Naive thymus-derived CD4-positive, alpha-beta T cell (primary cell): ENCODE measurements at regions not wholly inside any gene's neighbourhood (a gene's known extent, or its start where the extent isn't known, plus 50 kb on each side); places are given as distances from the start of the nearest gene placed in this dataset.
"Not testable (repeated sequence)": the region's sequence is repeated elsewhere in the genome, so short reads cannot be mapped to it uniquely, and the experiment has no call there.

ENCODE experiments used
- ATAC-seq: fragments of 150-1000 bp; cut with Tn5 transposase; 2 replicates; pipeline ENCODE4 v1.10.0; 2021; ENCODE audit warnings: mild to moderate bottlenecking, moderate library complexity
- CTCF ChIA-PET: fragments of 350-600 bp; sonication (Branson Sonifier 250); formaldehyde crosslinking; loops from one replicate; lab custom pipeline; 2021; ENCODE audit warnings: antibody characterized with exemption; lab: Charles Lee
- POLR2A ChIA-PET: fragments of 350-600 bp; sonication (Branson Sonifier 250); formaldehyde crosslinking; loops from one replicate; lab custom pipeline; 2021; ENCODE audit warnings: antibody characterized with exemption, inconsistent platforms; lab: Charles Lee
- DNase-seq, 9 donors: peaks; one replicate each; pipeline versions ENCODE4 v3.0.0 to v3.0.0-alpha.2; 2020 to 2022; ENCODE audit warnings: mixed read lengths in 1 of 9
- H3K27ac ChIP-seq: one replicate; pipeline ENCODE4 v1.7.0; 2013; ENCODE audit warnings: mild to moderate bottlenecking, low read depth, low read length, moderate library complexity
- H3K27me3 ChIP-seq, 2 donors: one replicate each; pipeline ENCODE4 v1.7.0; 2013; ENCODE audit warnings: low read length in 2 of 2, mild to moderate bottlenecking in 2 of 2, moderate library complexity in 2 of 2; ENCODE audit not compliant: control insufficient read depth in 2 of 2, insufficient read depth in 2 of 2
- H3K36me3 ChIP-seq, 3 experiments: 1 replicate in 2 of 3; 2 replicates in 1 of 3; pipeline ENCODE4 v1.7.0; 2013; ENCODE audit warnings: low read length in 3 of 3, mild to moderate bottlenecking in 3 of 3, moderate library complexity in 1 of 3; ENCODE audit not compliant: insufficient read depth in 3 of 3, control insufficient read depth in 2 of 3
- H3K4me1 ChIP-seq, 2 donors: one replicate each; pipeline ENCODE4 v1.7.0; 2013; ENCODE audit warnings: low read length in 2 of 2, mild to moderate bottlenecking in 2 of 2, moderate library complexity in 1 of 2; ENCODE audit not compliant: control insufficient read depth in 2 of 2, insufficient read depth in 2 of 2
- H3K4me3 ChIP-seq: 2 replicates; pipeline ENCODE4 v1.7.0; 2013; ENCODE audit warnings: mild to moderate bottlenecking, low read length
- H3K9me3 ChIP-seq, 3 experiments: 1 replicate in 2 of 3; 2 replicates in 1 of 3; pipeline ENCODE4 v1.7.0; 2013; ENCODE audit warnings: low read length in 3 of 3; ENCODE audit not compliant: control insufficient read depth in 2 of 3
- H3K27ac Mint-ChIP-seq, 9 donors: one replicate each; pipeline ENCODE4 v1.8.0; 2020 to 2022; ENCODE audit warnings: mixed read lengths in 9 of 9, mild to moderate bottlenecking in 8 of 9, moderate library complexity in 5 of 9, inconsistent platforms in 2 of 9
- H3K27me3 Mint-ChIP-seq, 5 donors: one replicate each; pipeline ENCODE4 v1.8.0; 2021 to 2022; ENCODE audit warnings: mixed read lengths in 5 of 5, mild to moderate bottlenecking in 1 of 5
- H3K36me3 Mint-ChIP-seq, 5 donors: one replicate each; pipeline ENCODE4 v1.8.0; 2020 to 2022; ENCODE audit warnings: mixed read lengths in 5 of 5, mild to moderate bottlenecking in 3 of 5, inconsistent platforms in 1 of 5
- H3K4me1 Mint-ChIP-seq, 7 donors: one replicate each; pipeline ENCODE4 v1.8.0; 2020 to 2022; ENCODE audit warnings: mixed read lengths in 7 of 7, mild to moderate bottlenecking in 3 of 7, inconsistent platforms in 1 of 7
- H3K4me3 Mint-ChIP-seq, 10 donors: one replicate each; pipeline ENCODE4 v1.8.0; 2020 to 2022; ENCODE audit warnings: mild to moderate bottlenecking in 10 of 10, mixed read lengths in 10 of 10, moderate library complexity in 6 of 10, inconsistent platforms in 2 of 10
- H3K9me3 Mint-ChIP-seq, 11 donors: one replicate each; pipeline ENCODE4 v1.8.0; 2020 to 2022; ENCODE audit warnings: mixed read lengths in 11 of 11, mild to moderate bottlenecking in 4 of 11, inconsistent platforms in 1 of 11, moderate library complexity in 1 of 11
- intact Hi-C, 2 donors: fragments of 100-400 bp; cut with micrococcal nuclease; formaldehyde crosslinking; loops; one replicate each; pipeline ENCODE4 v1.15.1; 2023

DNA sequence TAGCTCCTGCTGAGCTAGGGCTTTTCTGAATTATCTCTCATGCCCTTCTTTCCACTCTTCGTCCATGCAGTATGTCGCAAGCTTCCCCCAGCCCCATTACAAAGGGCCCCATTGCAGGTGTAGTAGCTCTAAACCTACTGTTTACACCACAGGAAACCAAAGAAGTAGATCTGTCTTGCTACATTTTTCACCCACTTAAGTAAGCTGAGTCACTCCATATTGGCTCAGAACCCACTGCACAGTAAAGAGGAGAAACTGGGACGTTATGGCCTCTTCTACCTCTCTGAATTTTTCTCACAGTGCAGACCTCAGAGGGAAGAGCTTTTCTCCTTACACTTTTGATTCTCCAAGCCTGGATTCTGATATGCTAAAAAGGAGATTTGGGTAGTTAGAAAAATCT is 200.2 kb downstream of the SMARCA1 start:
- H3K27ac Mint-ChIP-seq = no peak overlapping the region
- Histone ChIP-seq H3K9me3 (no peaks in the 10 kb centered on the region), H3K36me3 (no peaks in the 10 kb centered on the region), H3K27me3 (no peaks in the 10 kb centered on the region), H3K27ac (no peak overlapping the region), H3K4me3 (no peak overlapping the region), H3K4me1 (no peaks in the 10 kb centered on the region)
- no peaks in the 10 kb centered on the region for H3K4me1 Mint-ChIP-seq
- CTCF ChIA-PET = no interaction called here
- peaks cover 0 to 1% (median 0%) of the 10 kb centered on the region in 11 donors for H3K9me3 Mint-ChIP-seq
- no peaks in the 10 kb centered on the region for H3K27me3 Mint-ChIP-seq
- H3K4me3 Mint-ChIP-seq = no peak overlapping the region
- no peaks in the 10 kb centered on the region for H3K36me3 Mint-ChIP-seq
- POLR2A ChIA-PET = no interaction called here
- DNase-seq (no peak), ATAC-seq (no peak)
- intact Hi-C loops = no loop called here

DNA sequence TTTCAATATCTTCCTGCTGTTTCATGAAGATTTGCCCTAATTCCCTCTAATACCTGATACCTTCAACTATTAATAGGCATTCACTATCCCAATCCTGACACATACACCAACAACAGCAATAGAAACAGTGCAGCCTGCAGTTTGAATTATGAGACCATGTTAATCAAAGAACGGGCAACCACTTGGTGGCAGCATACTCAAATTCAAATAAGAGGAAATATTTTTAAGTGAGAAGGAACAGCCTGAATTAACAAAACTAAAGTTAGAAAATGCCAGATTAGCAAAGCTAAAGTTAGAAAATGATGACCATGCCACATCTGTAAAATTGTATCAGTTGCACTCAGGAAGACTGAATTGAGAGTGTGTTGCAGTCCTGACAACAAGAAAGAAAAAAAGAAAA is 204.9 kb downstream of the SMARCA1 start:
- ATAC-seq = no peak
- Mint-ChIP-seq H3K4me3 (no peak overlapping the region), H3K4me1 (peaks cover 0 to 1% (median 0%) of the 10 kb centered on the region in 7 donors), H3K27me3 (no peaks in the 10 kb centered on the region), H3K27ac (no peak overlapping the region), H3K36me3 (no peaks in the 10 kb centered on the region), H3K9me3 (peaks cover 0 to 1% (median 0%) of the 10 kb centered on the region in 11 donors)
- no peak for DNase-seq
- ChIA-PET POLR2A (no interaction called here), CTCF (interaction anchor here (0.9 kb wide), 1 partner anchor 42 kb away, joined by 3 read pairs; no protein-coding TSS in a partner anchor)
- Histone ChIP-seq H3K27me3 (no peaks in the 10 kb centered on the region), H3K4me1 (no peaks in the 10 kb centered on the region), H3K9me3 (no peaks in the 10 kb centered on the region), H3K4me3 (no peak overlapping the region), H3K27ac (no peak overlapping the region), H3K36me3 (no peaks in the 10 kb centered on the region)
- intact Hi-C loops = loop anchor here in 1 of 2 donors (2.0 kb wide), 1 partner anchor 42 kb away; no protein-coding TSS in a partner anchor

DNA sequence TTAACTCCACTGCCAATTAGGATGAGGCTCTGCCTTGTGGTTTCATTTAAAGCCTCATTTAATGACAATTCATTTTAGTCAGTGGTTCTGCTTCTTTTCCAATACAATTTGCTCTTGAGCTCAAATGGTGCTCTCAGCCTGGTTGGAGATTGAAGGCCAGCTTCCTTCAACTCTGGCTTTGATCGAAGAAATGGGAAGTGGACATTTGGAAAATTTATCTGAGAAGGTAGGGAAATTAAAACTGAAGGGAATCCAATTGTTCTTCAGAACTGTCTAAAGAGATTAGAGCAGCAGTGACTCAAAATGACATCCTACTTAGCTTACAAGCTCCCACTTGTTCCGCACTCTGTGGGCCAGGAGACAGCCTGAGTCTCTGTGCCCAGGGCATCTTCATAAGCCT is 206.8 kb downstream of the SMARCA1 start:
- POLR2A ChIA-PET = no interaction called here
- CTCF ChIA-PET = no interaction called here
- no peaks in the 10 kb centered on the region for H3K9me3 ChIP-seq
- no peaks in the 10 kb centered on the region for H3K36me3 Mint-ChIP-seq
- intact Hi-C loops = no loop called here
- H3K36me3 ChIP-seq = no peaks in the 10 kb centered on the region
- no peak overlapping the region for H3K4me3 ChIP-seq
- H3K9me3 Mint-ChIP-seq = peaks cover 0 to 1% (median 0%) of the 10 kb centered on the region in 11 donors
- H3K27ac ChIP-seq = no peak overlapping the region
- DNase-seq (no peak), ATAC-seq (no peak)
- no peak overlapping the region for H3K4me3 Mint-ChIP-seq
- H3K27ac Mint-ChIP-seq = no peak overlapping the region
- H3K4me1 ChIP-seq = no peaks in the 10 kb centered on the region
- peaks cover 0 to 1% (median 0%) of the 10 kb centered on the region in 7 donors for H3K4me1 Mint-ChIP-seq
- no peaks in the 10 kb centered on the region for H3K27me3 Mint-ChIP-seq
- no peaks in the 10 kb centered on the region for H3K27me3 ChIP-seq

DNA sequence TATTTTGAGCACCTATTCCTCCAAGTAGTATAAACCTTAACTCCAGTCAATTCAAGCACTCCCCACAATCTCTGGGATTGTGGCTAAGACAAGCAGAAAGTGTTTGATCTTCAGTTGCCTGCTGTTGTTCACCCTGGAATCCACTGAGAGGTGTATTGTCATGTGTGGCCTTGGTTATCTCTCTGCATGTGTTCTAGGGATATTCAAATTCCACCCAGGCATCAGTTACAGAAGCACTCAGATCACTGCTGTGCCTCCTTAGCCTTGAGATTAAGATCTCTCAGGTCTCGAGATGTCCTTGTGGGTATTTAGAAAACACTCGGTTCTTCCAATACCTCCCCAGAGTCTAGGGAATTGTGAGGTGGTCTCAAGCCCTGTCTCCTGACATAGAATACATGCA is 213.3 kb downstream of the SMARCA1 start:
- no peak for DNase-seq
- intact Hi-C loops = no loop called here
- Mint-ChIP-seq H3K27ac (no peak overlapping the region), H3K4me3 (no peak overlapping the region), H3K27me3 (no peaks in the 10 kb centered on the region), H3K36me3 (no peaks in the 10 kb centered on the region), H3K9me3 (no peaks in the 10 kb centered on the region), H3K4me1 (no peaks in the 10 kb centered on the region)
- no peak overlapping the region for H3K4me3 ChIP-seq
- no peaks in the 10 kb centered on the region for H3K9me3 ChIP-seq
- no peak overlapping the region for H3K27ac ChIP-seq
- CTCF ChIA-PET = no interaction called here
- H3K27me3 ChIP-seq = no peaks in the 10 kb centered on the region
- H3K36me3 ChIP-seq = no peaks in the 10 kb centered on the region
- H3K4me1 ChIP-seq = no peaks in the 10 kb centered on the region
- ATAC-seq = no peak
- POLR2A ChIA-PET = no interaction called here

DNA sequence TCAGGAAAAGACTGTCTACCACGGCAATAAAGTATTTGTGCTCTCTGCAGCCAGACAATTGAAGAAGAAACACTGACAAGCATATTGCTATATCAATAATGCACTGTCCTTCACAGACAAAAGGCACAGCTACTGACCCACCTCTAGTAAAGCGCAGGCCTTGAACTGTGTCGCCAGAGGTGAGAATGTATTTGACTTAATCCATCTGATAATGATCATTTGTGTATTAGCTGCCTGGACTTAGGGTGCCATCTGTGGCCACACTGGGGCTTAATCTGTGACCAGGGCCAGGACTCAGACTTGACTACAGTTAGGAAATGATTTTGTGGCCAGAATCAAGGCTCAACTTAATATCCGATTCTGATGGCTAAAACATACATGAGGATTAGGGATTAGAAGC is 260.4 kb downstream of the SMARCA1 start:
- no peak overlapping the region for H3K27ac Mint-ChIP-seq
- H3K36me3 Mint-ChIP-seq = no peaks in the 10 kb centered on the region
- Histone ChIP-seq H3K27ac (no peak overlapping the region), H3K4me1 (no peaks in the 10 kb centered on the region), H3K9me3 (no peaks in the 10 kb centered on the region), H3K27me3 (no peaks in the 10 kb centered on the region), H3K36me3 (no peaks in the 10 kb centered on the region), H3K4me3 (no peak overlapping the region)
- POLR2A ChIA-PET = no interaction called here
- ATAC-seq (no peak), DNase-seq (no peak)
- H3K27me3 Mint-ChIP-seq = peaks cover 0 to 6% (median 0%) of the 10 kb centered on the region in 5 donors
- peaks cover 0 to 12% (median 0%) of the 10 kb centered on the region in 11 donors for H3K9me3 Mint-ChIP-seq
- H3K4me3 Mint-ChIP-seq = no peak overlapping the region
- CTCF ChIA-PET = no interaction called here
- peaks cover 0 to 3% (median 0%) of the 10 kb centered on the region in 7 donors for H3K4me1 Mint-ChIP-seq
- intact Hi-C loops = no loop called here

DNA sequence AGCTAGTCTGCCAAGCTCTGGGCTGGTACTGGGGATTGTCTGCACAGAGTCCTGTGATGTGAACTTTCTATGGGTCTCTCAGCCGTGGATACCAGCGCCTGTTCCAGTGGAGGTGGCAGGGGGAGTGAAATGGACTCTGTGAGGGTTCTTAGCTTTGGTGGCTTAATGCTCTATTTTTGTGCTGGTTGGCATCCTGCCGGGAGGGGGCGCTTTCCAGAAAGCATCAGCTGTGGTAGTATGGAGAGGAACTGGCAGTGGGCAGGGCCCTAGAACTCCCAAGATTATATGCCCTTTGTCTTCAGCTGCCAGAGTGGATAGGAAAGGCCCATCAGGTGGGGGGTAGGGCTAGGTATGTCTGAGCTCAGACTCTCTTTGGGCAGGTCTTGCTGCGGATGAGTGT is 267.8 kb downstream of the SMARCA1 start:
- H3K4me1 ChIP-seq, POLR2A ChIA-PET, ATAC-seq, H3K36me3 ChIP-seq, H3K4me3 Mint-ChIP-seq, H3K4me1 Mint-ChIP-seq, H3K27me3 Mint-ChIP-seq, H3K36me3 Mint-ChIP-seq, H3K27me3 ChIP-seq, CTCF ChIA-PET, H3K27ac Mint-ChIP-seq, H3K9me3 ChIP-seq, DNase-seq, intact Hi-C loops, H3K4me3 ChIP-seq, H3K27ac ChIP-seq: not testable (repeated sequence)
- peaks cover 0 to 20% (median 4%) of the 10 kb centered on the region in 11 donors for H3K9me3 Mint-ChIP-seq

DNA sequence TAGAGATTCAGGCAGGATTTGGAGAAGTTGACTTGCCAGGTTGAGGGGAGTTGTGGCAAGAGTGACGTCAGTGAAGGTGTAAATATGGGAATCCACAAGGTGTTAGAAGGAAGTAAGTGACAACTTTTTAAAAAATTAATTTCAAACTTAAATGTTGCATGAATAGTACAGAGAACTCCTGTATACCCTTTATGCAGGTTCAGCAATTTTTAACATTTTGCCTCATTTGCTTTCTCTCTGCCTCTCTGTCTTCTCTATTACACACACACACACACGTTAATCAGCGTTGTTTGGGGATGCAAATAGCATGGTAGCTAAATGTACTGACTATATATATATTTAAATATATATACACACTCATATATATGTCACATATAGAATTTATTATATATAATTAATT is 273.7 kb downstream of the SMARCA1 start:
- ChIA-PET POLR2A (no interaction called here), CTCF (no interaction called here)
- Mint-ChIP-seq H3K4me3 (no peak overlapping the region), H3K27ac (no peak overlapping the region), H3K9me3 (peaks cover 0 to 16% (median 5%) of the 10 kb centered on the region in 11 donors), H3K36me3 (no peaks in the 10 kb centered on the region), H3K27me3 (no peaks in the 10 kb centered on the region), H3K4me1 (no peaks in the 10 kb centered on the region)
- ATAC-seq = no peak
- Histone ChIP-seq H3K27me3 (no peaks in the 10 kb centered on the region), H3K9me3 (no peaks in the 10 kb centered on the region), H3K36me3 (no peaks in the 10 kb centered on the region), H3K27ac (no peak overlapping the region), H3K4me1 (no peaks in the 10 kb centered on the region), H3K4me3 (no peak overlapping the region)
- intact Hi-C loops = no loop called here
- no peak for DNase-seq
